ENCODE measurements at regions not wholly inside any gene's neighbourhood (a gene's known extent, or its start where the extent isn't known, plus 50 kb on each side); places are given as distances from the start of the nearest gene placed in this dataset.

DNA sequence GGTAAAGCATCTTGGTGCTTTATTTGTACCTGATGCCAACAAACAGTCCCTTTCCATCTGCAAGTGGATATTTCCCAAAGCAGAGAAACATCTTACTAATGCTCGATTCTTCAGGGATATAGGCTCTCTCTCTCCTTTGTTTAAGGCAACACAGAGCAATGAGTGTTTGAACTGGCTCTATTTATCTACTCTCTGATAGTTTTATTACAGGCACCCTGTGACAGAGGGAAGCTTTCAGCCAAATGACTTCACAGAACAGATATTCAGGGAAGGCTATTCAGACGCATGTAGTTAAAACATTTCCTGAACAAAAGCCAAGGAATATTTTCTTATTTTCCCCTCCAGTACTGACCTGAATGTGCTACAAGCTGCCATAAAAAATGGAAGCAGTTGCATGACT lies 141.8 kb downstream of the YIPF5 start:
- TF ChIP-seq, protein P1, sequence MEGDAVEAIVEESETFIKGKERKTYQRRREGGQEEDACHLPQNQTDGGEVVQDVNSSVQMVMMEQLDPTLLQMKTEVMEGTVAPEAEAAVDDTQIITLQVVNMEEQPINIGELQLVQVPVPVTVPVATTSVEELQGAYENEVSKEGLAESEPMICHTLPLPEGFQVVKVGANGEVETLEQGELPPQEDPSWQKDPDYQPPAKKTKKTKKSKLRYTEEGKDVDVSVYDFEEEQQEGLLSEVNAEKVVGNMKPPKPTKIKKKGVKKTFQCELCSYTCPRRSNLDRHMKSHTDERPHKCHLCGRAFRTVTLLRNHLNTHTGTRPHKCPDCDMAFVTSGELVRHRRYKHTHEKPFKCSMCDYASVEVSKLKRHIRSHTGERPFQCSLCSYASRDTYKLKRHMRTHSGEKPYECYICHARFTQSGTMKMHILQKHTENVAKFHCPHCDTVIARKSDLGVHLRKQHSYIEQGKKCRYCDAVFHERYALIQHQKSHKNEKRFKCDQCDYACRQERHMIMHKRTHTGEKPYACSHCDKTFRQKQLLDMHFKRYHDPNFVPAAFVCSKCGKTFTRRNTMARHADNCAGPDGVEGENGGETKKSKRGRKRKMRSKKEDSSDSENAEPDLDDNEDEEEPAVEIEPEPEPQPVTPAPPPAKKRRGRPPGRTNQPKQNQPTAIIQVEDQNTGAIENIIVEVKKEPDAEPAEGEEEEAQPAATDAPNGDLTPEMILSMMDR (IDR thresholded peaks at IDR 0.05), result no peak
- Histone ChIP-seq H3K27ac (ENCODE audit: low read length) (no peak overlapping the region), H3K27me3 (ENCODE audit: control insufficient read depth, insufficient read depth, low read length) (no peaks in the 10 kb centered on the region), H3K9me3 (ENCODE audit: control insufficient read depth, insufficient read depth, low read length) (no peaks in the 10 kb centered on the region), H3K4me3 (ENCODE audit: low read length) (no peak overlapping the region), H3K36me3 (ENCODE audit: control insufficient read depth, insufficient read depth, low read length) (no peaks in the 10 kb centered on the region), H3K4me1 (ENCODE audit: control insufficient read depth, insufficient read depth, low read length) (no peaks in the 10 kb centered on the region)
- DNase-seq (no peak), ATAC-seq (no peak)
- Mint-ChIP-seq H3K27me3 (ENCODE audit: low read depth in 2 of 2) (peaks cover 14 to 45% of the 10 kb centered on the region in 2 donors), H3K27ac (no peak overlapping the region), H3K9me3 (no peaks in the 10 kb centered on the region), H3K4me3 (no peak overlapping the region), H3K4me1 (no peaks in the 10 kb centered on the region), H3K36me3 (no peaks in the 10 kb centered on the region)
- intact Hi-C loops (cut with micrococcal nuclease), result no loop called here
- WGBS (ENCODE audit: insufficient coverage), result 72% methylated on average over 2 of the region's 2 CpGs

- no peaks in the 10 kb centered on the region for H3K36me3 ChIP-seq (ENCODE audit: control insufficient read depth, insufficient read depth, low read length)
- Mint-ChIP-seq H3K27me3 (ENCODE audit: low read depth in 2 of 2) (peaks cover 18 to 24% of the 10 kb centered on the region in 2 donors), H3K9me3 (no peaks in the 10 kb centered on the region), H3K36me3 (no peaks in the 10 kb centered on the region), H3K4me1 (no peaks in the 10 kb centered on the region), H3K27ac (no peak overlapping the region), H3K4me3 (no peak overlapping the region)
- H3K27me3 ChIP-seq (ENCODE audit: control insufficient read depth, insufficient read depth, low read length), result no peaks in the 10 kb centered on the region
- WGBS (ENCODE audit: insufficient coverage), result 91% methylated on average over 4 of the region's 5 CpGs
- TF ChIP-seq, protein P1 (IDR thresholded peaks at IDR 0.05), result no peak
- H3K9me3 ChIP-seq (ENCODE audit: control insufficient read depth, insufficient read depth, low read length), result no peaks in the 10 kb centered on the region
- H3K27ac ChIP-seq (ENCODE audit: low read length), result no peak overlapping the region
- ATAC-seq, result no peak
- H3K4me1 ChIP-seq (ENCODE audit: control insufficient read depth, insufficient read depth, low read length), result no peaks in the 10 kb centered on the region
- H3K4me3 ChIP-seq (ENCODE audit: low read length), result no peak overlapping the region
- no peak for DNase-seq
- intact Hi-C loops (cut with micrococcal nuclease), result no loop called here
Observed at GRCh38 chr5:144030904-144031303, 139.6 kb downstream of the YIPF5 start.

GRCh38 chr5:144032375-144032774 lies 138.1 kb downstream of the YIPF5 start:
- TF ChIP-seq, protein P1 (IDR thresholded peaks at IDR 0.05), result no peak
- 81% methylated on average over 6 of the region's 6 CpGs for WGBS (ENCODE audit: insufficient coverage)
- Histone ChIP-seq H3K4me3 (ENCODE audit: low read length) (no peak overlapping the region), H3K36me3 (ENCODE audit: control insufficient read depth, insufficient read depth, low read length) (no peaks in the 10 kb centered on the region), H3K9me3 (ENCODE audit: control insufficient read depth, insufficient read depth, low read length) (no peaks in the 10 kb centered on the region), H3K4me1 (ENCODE audit: control insufficient read depth, insufficient read depth, low read length) (no peaks in the 10 kb centered on the region), H3K27ac (ENCODE audit: low read length) (no peak overlapping the region), H3K27me3 (ENCODE audit: control insufficient read depth, insufficient read depth, low read length) (no peaks in the 10 kb centered on the region)
- no peaks in the 10 kb centered on the region for H3K4me1 Mint-ChIP-seq
- no peaks in the 10 kb centered on the region for H3K36me3 Mint-ChIP-seq
- H3K27ac Mint-ChIP-seq, result no peak overlapping the region
- H3K27me3 Mint-ChIP-seq (ENCODE audit: low read depth in 2 of 2), result peaks cover 14 to 31% of the 10 kb centered on the region in 2 donors
- intact Hi-C loops (cut with micrococcal nuclease), result no loop called here
- no peak for DNase-seq
- H3K4me3 Mint-ChIP-seq, result no peak overlapping the region
- ATAC-seq, result no peak
- no peaks in the 10 kb centered on the region for H3K9me3 Mint-ChIP-seq

DNA sequence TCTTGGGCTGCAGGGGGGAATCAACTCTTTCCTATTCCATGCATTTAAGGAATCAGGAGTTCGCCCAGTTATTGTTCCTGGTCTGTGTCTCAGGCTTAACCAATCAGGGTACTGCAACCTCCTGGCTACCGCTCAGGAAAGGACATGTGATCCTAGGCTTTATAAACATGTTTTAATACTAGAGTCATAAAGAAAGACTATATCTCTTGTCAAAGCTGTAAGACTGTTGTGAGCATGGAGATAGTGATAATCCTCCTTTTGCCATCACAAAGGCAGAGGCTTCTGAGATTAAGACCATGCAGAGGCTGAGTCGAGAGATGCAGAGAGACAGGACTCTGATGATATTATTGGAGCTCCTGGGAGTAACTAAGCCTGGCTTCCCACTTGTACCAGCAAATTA lies 137.0 kb downstream of the YIPF5 start:
- H3K9me3 Mint-ChIP-seq, result no peaks in the 10 kb centered on the region
- WGBS (ENCODE audit: insufficient coverage), result 87% methylated on average over 3 of the region's 3 CpGs
- no peak overlapping the region for H3K4me3 Mint-ChIP-seq

More for the DNA sequence above, 137.0 kb downstream of the YIPF5 start:
- H3K27me3 ChIP-seq (ENCODE audit: control insufficient read depth, insufficient read depth, low read length), result no peaks in the 10 kb centered on the region
- H3K27ac ChIP-seq (ENCODE audit: low read length), result no peak overlapping the region
- no peaks in the 10 kb centered on the region for H3K36me3 ChIP-seq (ENCODE audit: control insufficient read depth, insufficient read depth, low read length)
- intact Hi-C loops (cut with micrococcal nuclease), result no loop called here
- peaks cover 14 to 34% of the 10 kb centered on the region in 2 donors for H3K27me3 Mint-ChIP-seq (ENCODE audit: low read depth in 2 of 2)
- no peaks in the 10 kb centered on the region for H3K4me1 ChIP-seq (ENCODE audit: control insufficient read depth, insufficient read depth, low read length)
- no peak overlapping the region for H3K27ac Mint-ChIP-seq
- no peaks in the 10 kb centered on the region for H3K4me1 Mint-ChIP-seq
- TF ChIP-seq, protein P1 (IDR thresholded peaks at IDR 0.05), result no peak
- H3K36me3 Mint-ChIP-seq, result no peaks in the 10 kb centered on the region
- ATAC-seq, result no peak
- no peaks in the 10 kb centered on the region for H3K9me3 ChIP-seq (ENCODE audit: control insufficient read depth, insufficient read depth, low read length)
- no peak overlapping the region for H3K4me3 ChIP-seq (ENCODE audit: low read length)
- DNase-seq, result no peak

Data from natural killer cell (primary cell).